DOHH2 (cell line): ENCODE measurements at regions not wholly inside any gene's neighbourhood (a gene's known extent, or its start where the extent isn't known, plus 50 kb on each side); places are given as distances from the start of the nearest gene placed in this dataset.

ENCODE experiments used
- CTCF ChIP-seq: fragments of 200-600 bp; sonication (generic); IDR thresholded peaks from one replicate; pipeline ENCODE4 v1.5.1; 2014; ENCODE audit warnings: antibody characterized with exemption, mild to moderate bottlenecking, low read depth, low read length; ENCODE audit not compliant: poor library complexity, severe bottlenecking
- EZH2phosphoT487 ChIP-seq: fragments of 200-600 bp; sonication (generic); IDR thresholded peaks from 2 replicates; pipeline ENCODE4 v1.6.1; 2017; ENCODE audit warnings: borderline replicate concordance, mild to moderate bottlenecking, antibody characterized with exemption, low read length, moderate library complexity, mixed read lengths

- TF ChIP-seq CTCF: no peak
- no peak for TF ChIP-seq EZH2phosphoT487
These were observed 610.9 kb downstream of the CHSY3 start for GRCh38 chr5:130514984-130515690.
